ENCODE measurements at regions not wholly inside any gene's neighbourhood (a gene's known extent, or its start where the extent isn't known, plus 50 kb on each side); places are given as distances from the start of the nearest gene placed in this dataset.

DNA sequence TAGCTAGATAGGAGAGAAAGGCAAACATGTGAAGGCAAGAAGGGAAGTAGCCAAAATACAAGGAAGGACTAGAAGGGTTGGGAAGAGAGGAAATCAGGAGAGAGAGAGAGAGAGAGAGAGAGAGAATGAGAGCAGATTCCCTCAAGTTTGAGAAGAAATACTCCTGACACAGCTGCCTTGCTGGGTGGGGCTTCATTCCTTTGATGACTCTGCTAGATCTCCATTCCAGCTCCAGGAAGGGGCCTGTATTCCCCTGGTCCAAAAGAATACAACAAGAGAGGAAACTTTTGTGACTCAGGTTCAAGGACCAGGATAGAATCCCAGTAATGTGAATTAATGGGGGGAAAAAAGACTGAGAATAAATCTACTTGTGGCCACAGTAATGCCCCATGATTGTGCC lies 62.9 kb upstream of the SPON1 start:
- H3K27ac ChIP-seq (replicated peaks), result no peak overlapping the region
- TF ChIP-seq GABPA (IDR thresholded peaks at IDR 0.05; ENCODE audit: low read depth), result no peak
- no peak for TF ChIP-seq POLR2AphosphoS5 (IDR thresholded peaks at IDR 0.05; ENCODE audit: low read depth)
- TF ChIP-seq REST (IDR thresholded peaks at IDR 0.05; ENCODE audit: insufficient replicate concordance, low read depth), result no peak
- TF ChIP-seq SPI1 (IDR thresholded peaks at IDR 0.05; ENCODE audit: borderline replicate concordance, low read depth), result no peak
- TF ChIP-seq, protein P1, sequence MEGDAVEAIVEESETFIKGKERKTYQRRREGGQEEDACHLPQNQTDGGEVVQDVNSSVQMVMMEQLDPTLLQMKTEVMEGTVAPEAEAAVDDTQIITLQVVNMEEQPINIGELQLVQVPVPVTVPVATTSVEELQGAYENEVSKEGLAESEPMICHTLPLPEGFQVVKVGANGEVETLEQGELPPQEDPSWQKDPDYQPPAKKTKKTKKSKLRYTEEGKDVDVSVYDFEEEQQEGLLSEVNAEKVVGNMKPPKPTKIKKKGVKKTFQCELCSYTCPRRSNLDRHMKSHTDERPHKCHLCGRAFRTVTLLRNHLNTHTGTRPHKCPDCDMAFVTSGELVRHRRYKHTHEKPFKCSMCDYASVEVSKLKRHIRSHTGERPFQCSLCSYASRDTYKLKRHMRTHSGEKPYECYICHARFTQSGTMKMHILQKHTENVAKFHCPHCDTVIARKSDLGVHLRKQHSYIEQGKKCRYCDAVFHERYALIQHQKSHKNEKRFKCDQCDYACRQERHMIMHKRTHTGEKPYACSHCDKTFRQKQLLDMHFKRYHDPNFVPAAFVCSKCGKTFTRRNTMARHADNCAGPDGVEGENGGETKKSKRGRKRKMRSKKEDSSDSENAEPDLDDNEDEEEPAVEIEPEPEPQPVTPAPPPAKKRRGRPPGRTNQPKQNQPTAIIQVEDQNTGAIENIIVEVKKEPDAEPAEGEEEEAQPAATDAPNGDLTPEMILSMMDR (IDR thresholded peaks at IDR 0.05; ENCODE audit: insufficient read depth, low read length), result no peak
- no peak for DNase-seq (ENCODE audit: low read depth in 1 of 2, low spot score in 1 of 2)
- H3K27me3 ChIP-seq (ENCODE audit: insufficient read depth, poor library complexity, severe bottlenecking), result no peaks in the 10 kb centered on the region
- H3K4me3 ChIP-seq (replicated peaks; ENCODE audit: insufficient read depth, low read length), result no peak overlapping the region

DNA sequence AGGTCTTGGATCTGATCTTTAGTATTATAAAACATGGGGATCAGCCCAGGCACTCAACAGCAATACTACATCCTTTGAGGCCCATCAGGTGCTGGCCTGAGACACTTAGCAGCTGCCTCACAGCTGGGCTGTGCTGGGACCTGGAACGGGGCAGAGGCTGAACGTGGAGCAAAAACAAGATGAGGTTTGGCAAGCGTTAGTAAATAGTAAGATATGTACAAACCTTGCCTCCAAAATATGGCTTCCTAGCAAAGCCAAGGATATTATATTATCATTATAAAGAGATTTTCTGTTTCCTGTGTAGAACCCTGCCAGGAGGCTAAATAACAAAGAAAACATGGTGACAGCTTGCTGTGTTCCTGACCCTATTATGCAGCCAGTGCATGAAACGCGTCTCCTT lies 60.0 kb upstream of the SPON1 start:
- H3K4me3 ChIP-seq (replicated peaks; ENCODE audit: insufficient read depth, low read length), result no peak overlapping the region
- H3K27ac ChIP-seq (replicated peaks), result no peak overlapping the region
- H3K27me3 ChIP-seq (ENCODE audit: insufficient read depth, poor library complexity, severe bottlenecking), result no peaks in the 10 kb centered on the region
- TF ChIP-seq POLR2AphosphoS5 (IDR thresholded peaks at IDR 0.05; ENCODE audit: low read depth), result no peak
- TF ChIP-seq, protein P1 (IDR thresholded peaks at IDR 0.05; ENCODE audit: insufficient read depth, low read length), result no peak
- TF ChIP-seq SPI1 (IDR thresholded peaks at IDR 0.05; ENCODE audit: borderline replicate concordance, low read depth), result no peak
- no peak for TF ChIP-seq GABPA (IDR thresholded peaks at IDR 0.05; ENCODE audit: low read depth)
- no peak for TF ChIP-seq REST (IDR thresholded peaks at IDR 0.05; ENCODE audit: insufficient replicate concordance, low read depth)
- DNase-seq (ENCODE audit: low read depth in 1 of 2, low spot score in 1 of 2), result no peak

DNA sequence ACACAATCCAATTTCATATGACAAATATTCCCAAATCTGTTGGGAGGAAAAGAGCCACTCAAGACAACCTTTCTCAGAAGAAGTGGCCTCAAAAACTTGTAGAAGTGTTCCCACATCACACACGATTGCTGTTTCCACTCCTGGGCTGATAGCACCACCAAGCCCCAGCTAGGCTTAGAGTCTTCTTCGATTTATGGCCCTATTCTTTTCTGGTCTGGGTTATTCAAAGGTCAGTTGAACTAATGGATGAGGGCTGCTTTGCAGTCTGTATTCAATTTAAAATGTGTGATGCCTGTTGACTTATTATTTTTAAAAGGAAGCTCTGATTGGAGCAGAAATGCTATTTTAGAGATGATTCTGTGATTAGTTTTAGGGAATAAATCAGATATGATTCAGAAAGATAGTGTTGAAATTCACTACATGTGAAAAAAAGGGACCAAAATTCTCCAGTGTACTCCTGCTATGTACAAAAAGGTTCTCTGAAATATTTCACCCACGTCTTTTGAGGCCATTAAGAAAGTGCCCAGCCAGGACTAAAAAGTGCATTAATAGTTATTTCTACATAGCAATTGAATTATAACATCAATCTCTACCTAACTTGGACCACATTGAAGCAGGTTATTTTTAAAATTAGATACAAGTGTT lies 57.3 kb upstream of the SPON1 start:
- DNase-seq (ENCODE audit: low read depth in 1 of 2, low spot score in 1 of 2), result no peak
- Histone ChIP-seq H3K27ac (replicated peaks) (no peak overlapping the region), H3K4me3 (replicated peaks; ENCODE audit: insufficient read depth, low read length) (no peak overlapping the region), H3K27me3 (ENCODE audit: insufficient read depth, poor library complexity, severe bottlenecking) (no peaks in the 10 kb centered on the region)
- TF ChIP-seq REST (IDR thresholded peaks at IDR 0.05; ENCODE audit: insufficient replicate concordance, low read depth) (no peak), SPI1 (IDR thresholded peaks at IDR 0.05; ENCODE audit: borderline replicate concordance, low read depth) (no peak), POLR2AphosphoS5 (IDR thresholded peaks at IDR 0.05; ENCODE audit: low read depth) (no peak), GABPA (IDR thresholded peaks at IDR 0.05; ENCODE audit: low read depth) (no peak)
- TF ChIP-seq, protein P1 (IDR thresholded peaks at IDR 0.05; ENCODE audit: insufficient read depth, low read length), result no peak
